NCI-H2107 (cell line): ENCODE measurements at regions not wholly inside any gene's neighbourhood (a gene's known extent, or its start where the extent isn't known, plus 50 kb on each side); places are given as distances from the start of the nearest gene placed in this dataset.
"Not testable (repeated sequence)": the region's sequence is repeated elsewhere in the genome, so short reads cannot be mapped to it uniquely, and the experiment has no call there.

Experiments used
- DNase-seq: peaks from one replicate; lab custom pipeline; 2025; lab: John Stamatoyannopoulos, UW

GRCh38 chr18:34480162-34480700 is 229.9 kb upstream of the DTNA start:
- no peak for DNase-seq

DNA sequence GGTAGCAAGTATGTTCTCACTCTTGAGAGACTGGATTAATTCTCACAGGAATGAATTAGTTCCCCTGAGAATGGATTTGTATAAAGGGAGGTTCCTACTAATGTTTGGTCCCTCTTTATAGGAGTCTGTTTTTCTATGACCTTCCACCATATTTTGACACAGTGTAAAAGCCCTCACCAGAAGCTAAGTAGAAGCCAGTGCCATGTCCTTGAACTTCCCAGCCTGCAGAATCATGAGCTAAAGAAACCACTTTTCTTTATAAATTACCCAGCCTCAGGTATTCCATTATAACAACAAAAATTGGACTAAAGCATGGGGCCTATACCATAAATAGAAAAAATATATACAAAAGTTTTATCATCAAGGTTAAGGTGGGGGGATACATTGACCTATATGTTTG is 227.9 kb upstream of the DTNA start:
- no peak for DNase-seq

DNA sequence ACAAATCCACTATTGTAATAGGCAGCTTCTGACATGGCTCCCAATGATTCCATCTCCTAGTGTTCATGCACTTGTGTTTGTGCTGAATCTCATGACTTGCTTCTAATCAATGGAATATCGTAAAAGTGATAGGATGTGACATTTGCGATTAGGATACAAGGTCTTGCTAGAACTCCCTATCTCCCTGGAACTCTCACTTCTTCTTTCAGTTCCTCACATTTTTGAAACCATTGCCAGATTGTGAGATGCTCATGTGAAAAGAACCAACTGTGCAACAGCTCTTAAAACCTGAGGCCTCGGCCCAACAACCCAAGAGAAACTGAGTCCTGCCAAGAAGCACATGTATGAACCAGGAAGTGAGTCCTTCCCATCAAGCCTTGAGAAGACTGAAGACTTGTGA is 226.9 kb upstream of the DTNA start:
- DNase-seq = no peak

DNA sequence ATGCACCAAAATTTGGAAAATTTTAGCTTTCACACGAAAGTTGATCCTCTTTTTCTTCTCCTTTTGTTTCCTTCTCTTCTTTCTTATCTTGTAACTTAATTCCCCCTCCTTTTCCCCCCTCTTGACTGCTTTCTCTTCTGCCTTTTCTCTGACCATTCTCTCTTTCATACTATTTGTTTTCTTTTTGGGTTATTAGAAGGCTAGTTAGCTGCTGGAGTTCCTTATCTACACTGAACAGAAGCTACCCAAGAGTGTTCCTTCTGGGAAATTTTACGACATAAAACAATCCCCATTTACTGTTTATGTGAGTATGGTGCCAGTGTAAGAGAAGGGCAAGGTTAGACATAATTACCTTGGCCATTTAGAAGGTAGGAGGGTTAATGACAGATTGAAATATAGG is 218.4 kb upstream of the DTNA start:
- DNase-seq = no peak

- no peak for DNase-seq
Observed at GRCh38 chr18:34492652-34493051, 217.4 kb upstream of the DTNA start.

DNA sequence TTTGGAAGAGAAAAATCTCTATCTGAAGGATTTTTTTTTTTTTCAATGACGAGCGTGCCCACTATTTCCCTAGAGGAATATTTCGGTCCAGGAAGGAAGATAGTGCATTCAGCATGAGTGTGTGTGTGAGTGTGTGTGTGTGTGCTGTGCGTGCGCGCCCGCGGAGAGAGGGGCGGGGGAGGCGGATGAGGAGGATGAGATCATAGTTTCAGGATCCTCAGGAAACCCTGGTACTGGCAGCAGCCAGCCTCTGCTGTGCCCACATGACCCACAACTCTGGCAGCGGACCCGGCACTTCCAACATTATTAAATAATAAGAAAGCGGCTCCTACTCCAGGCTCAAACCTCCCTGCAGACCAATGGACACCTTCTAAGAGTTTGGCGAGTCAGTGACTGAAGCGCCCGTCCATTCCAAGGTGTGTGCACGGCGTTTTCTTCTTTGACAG is 217.0 kb upstream of the DTNA start:
- no peak for DNase-seq

GRCh38 chr18:34493566-34494358 is 216.3 kb upstream of the DTNA start:
- DNase-seq = no peak

DNA sequence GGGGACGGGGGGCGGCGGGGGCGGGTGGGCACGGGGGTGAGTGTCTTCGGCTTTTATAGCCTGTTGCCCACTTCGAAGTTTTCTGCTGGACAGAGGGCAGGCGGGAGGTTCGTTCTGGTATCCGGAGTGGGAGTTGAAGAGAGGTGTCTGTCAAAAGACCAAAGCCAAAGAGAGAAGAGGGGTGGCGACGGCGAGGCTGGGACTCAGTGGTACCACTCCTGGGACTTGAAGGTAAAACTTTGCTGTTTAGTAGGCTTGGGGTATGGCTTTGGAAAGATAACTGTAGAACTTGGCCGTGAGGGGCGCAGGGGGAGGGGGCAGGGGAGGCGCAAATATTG is 215.8 kb upstream of the DTNA start:
- DNase-seq = no peak

GRCh38 chr18:34495506-34495905 is 214.6 kb upstream of the DTNA start:
- DNase-seq = no peak

- no peak for DNase-seq
Observed at GRCh38 chr18:34501553-34501952, 208.5 kb upstream of the DTNA start.

DNA sequence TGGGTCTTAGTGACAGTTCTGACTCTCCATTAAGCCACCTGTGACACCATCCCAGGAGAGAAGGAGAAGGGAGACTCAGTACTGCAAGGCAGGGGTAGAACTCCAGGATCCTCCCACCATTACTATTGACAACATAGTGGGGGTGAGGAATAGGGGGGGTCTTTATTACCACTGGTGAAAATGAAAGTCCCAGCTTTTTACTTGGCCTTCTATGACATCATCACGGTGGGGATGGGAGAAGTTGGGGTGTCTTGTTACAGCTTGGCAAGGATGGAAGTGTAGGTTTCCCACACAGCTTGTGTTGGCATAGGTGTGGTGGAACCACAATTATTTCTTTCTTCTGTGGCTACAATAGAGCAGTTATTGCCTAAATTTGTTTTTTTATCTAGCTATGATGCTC is 203.9 kb upstream of the DTNA start:
- no peak for DNase-seq

DNA sequence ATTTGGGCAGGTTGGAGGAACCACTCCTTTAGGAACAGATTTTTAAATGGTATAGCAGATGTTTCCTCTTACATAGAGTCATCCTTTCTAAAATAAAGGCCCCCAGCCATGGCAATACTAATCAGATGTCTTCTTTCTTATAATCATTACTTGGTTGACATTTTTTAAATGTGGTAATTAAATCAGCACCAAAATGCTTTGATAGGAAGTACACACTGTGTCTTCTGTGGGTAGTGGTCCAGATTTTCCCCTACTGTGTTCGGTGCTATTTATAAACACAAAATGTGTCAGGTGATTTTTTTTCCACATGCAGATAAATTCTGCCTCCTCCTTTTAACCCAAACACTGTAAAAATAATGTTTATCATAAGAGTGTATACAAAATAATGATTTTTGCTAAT is 200.9 kb upstream of the DTNA start:
- DNase-seq = no peak

GRCh38 chr18:34509879-34510586 is 200.1 kb upstream of the DTNA start:
- DNase-seq = no peak

DNA sequence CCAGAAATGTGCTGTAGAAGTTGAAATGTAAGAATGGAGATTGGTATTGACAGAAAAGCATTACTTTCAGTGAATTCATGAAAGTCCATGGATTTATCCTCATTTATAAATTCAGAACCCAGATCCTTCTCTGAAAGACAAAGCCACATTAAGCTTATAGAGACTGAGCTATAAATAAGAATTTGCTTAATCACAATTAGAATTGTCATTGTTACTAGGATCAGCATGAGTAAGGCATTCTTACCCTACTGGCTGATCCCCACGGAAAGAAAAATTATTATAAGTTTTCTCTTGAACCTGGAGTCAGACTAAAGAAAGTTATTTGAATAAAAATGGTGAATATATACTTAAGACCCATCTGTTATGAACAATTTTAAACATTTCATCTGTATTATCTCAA is 199.2 kb upstream of the DTNA start:
- DNase-seq = no peak

DNA sequence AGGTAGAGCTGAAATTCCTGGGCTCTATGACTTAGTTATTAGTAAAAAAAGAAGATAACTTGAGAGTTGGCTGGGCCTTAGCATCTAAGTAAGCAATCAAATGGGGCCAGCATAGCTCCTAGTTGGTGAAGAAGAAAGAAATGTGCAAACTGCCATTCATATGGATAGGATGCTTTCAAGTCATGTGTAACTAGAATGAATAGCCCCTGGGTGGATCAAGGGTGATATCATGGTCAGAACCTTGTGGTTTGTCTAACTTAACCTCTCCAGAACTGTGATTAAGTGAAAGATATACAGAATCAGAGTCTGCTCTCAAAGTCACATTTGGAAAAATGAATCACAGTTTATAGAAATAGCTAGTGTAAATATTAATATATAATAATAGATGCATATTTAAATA is 198.7 kb upstream of the DTNA start:
- DNase-seq = no peak

DNA sequence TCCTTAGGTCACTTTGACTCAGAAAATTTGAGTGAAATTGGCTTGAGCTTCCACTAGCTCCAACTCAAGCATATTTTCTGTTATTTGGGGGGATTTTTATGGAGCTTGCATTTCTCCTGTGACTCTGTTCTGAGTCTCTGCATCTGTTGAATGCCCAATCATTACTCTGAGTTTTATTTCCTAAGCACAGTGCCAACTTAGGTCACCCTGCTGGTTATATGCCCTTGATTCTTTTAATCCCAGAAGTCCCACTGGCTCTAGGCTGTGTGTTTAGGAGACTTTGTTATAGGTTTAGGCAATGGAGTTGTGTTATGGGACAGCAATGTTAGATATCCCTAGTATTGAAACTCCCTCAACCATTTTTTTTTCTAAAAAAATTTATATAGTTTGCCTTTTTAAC is 198.2 kb upstream of the DTNA start:
- no peak for DNase-seq

DNA sequence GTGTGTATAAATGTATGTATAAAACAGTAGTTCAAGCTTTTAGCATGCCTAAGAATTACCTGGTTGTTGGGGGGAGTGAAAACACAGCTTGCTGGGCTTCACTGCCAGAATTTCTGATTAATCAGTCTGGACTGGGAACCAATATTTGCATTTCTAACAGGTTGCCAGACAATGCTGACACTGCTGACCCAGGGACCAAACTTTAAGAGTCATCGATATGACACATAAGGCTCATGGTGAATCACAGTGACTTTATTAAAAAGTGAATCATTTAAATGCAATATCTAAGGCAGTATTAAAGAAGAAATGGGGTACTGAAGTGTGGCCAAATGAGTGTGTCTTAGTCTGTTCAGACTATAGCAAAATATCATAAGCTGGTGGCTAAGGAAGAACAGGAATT is 195.9 kb upstream of the DTNA start:
- no peak for DNase-seq

- no peak for DNase-seq
Observed at GRCh38 chr18:34514957-34515356, 195.1 kb upstream of the DTNA start.

DNA sequence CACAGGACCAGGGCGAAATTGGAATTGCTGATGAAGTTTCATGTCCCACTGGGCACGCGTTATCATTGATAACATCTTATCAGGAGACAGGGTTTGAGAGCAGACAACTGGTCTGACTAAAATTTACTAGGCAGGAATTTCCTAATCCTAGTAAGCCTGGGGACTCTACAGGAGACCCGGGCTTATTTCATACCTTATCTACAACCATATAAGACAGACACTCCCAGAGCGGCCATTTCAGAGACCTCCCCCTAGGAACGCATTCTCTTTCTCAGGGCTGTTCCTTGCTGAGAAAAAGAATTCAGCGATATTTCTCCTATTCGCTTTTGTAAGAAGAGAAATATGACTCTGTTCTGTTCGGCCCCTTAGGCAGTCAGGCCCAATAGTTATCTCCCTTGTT is 193.7 kb upstream of the DTNA start:
- DNase-seq = not testable (repeated sequence)

- not testable (repeated sequence) for DNase-seq
Observed at GRCh38 chr18:34516996-34517395, 193.1 kb upstream of the DTNA start.

GRCh38 chr18:34521040-34521439 is 189.1 kb upstream of the DTNA start:
- no peak for DNase-seq

DNA sequence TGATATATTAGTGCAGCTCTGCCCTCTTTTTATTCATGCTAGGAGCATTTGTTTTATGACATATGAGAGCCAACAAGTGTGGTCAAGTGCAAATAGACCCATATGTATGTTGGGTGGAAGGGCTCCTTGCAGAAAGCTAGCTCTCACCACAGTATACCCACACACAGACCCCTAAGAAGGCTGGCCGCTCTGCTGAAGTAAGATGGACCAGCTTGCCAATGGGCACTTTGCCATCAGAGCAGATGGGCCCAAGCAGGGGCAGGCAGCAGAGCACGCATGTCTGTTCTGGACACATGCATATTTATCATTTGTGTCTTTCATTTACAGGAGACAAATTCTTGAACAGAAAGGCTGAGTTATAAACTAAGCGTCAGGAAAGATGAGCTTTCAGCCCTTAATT is 187.5 kb upstream of the DTNA start:
- no peak for DNase-seq

GRCh38 chr18:34525244-34525643 is 184.9 kb upstream of the DTNA start:
- no peak for DNase-seq

- DNase-seq = no peak
Observed at GRCh38 chr18:34528177-34528576, 181.9 kb upstream of the DTNA start.
